Fibroblast of mammary gland (primary cell): ENCODE measurements at regions not wholly inside any gene's neighbourhood (a gene's known extent, or its start where the extent isn't known, plus 50 kb on each side); places are given as distances from the start of the nearest gene placed in this dataset.
"Not testable (repeated sequence)": the region's sequence is repeated elsewhere in the genome, so short reads cannot be mapped to it uniquely, and the experiment has no call there.

Source experiments
- DNase-seq: peaks from one replicate; pipeline ENCODE4 v3.0.0-alpha.2; 2010; ENCODE audit warnings: low read depth
- H3K4me3 ChIP-seq: 2 replicates; pipeline ENCODE4 v1.5.1; 2011; ENCODE audit warnings: low read depth, mild to moderate bottlenecking, low read length, moderate library complexity; ENCODE audit not compliant: control insufficient read depth
- CTCF ChIP-seq: conservative IDR thresholded peaks from 2 replicates; pipeline ENCODE4 v1.5.1; 2011; ENCODE audit warnings: low read depth, low read length, inconsistent platforms; ENCODE audit not compliant: control insufficient read depth, insufficient read depth

GRCh38 chr3:104032283-104032682 lies 1334.4 kb upstream of the ALCAM start:
- TF ChIP-seq CTCF = no peak
- DNase-seq = no peak
- no peak overlapping the region for H3K4me3 ChIP-seq

GRCh38 chr3:104040896-104041295 lies 1325.8 kb upstream of the ALCAM start:
- TF ChIP-seq CTCF = no peak
- no peak for DNase-seq
- no peak overlapping the region for H3K4me3 ChIP-seq

GRCh38 chr3:104043001-104043543 lies 1323.6 kb upstream of the ALCAM start:
- not testable (repeated sequence) for H3K4me3 ChIP-seq, DNase-seq

- H3K4me3 ChIP-seq = no peak overlapping the region
- no peak for TF ChIP-seq CTCF
Measured at GRCh38 chr3:104044002-104044401, 1322.7 kb upstream of the ALCAM start.

GRCh38 chr3:104066658-104067057 lies 1300.1 kb upstream of the ALCAM start:
- H3K4me3 ChIP-seq = no peak overlapping the region
- no peak for TF ChIP-seq CTCF
- DNase-seq = peak; percentile 45

More at GRCh38 chr3:104044002-104044401, 1322.7 kb upstream of the ALCAM start:
- no peak for DNase-seq

GRCh38 chr3:104069114-104069513 lies 1297.6 kb upstream of the ALCAM start:
- DNase-seq = no peak
- TF ChIP-seq CTCF = no peak
- no peak overlapping the region for H3K4me3 ChIP-seq

GRCh38 chr3:104070906-104071305 lies 1295.8 kb upstream of the ALCAM start:
- no peak overlapping the region for H3K4me3 ChIP-seq
- no peak for TF ChIP-seq CTCF
- DNase-seq = no peak
